ENCODE measurements at regions not wholly inside any gene's neighbourhood (a gene's known extent, or its start where the extent isn't known, plus 50 kb on each side); places are given as distances from the start of the nearest gene placed in this dataset.

DNA sequence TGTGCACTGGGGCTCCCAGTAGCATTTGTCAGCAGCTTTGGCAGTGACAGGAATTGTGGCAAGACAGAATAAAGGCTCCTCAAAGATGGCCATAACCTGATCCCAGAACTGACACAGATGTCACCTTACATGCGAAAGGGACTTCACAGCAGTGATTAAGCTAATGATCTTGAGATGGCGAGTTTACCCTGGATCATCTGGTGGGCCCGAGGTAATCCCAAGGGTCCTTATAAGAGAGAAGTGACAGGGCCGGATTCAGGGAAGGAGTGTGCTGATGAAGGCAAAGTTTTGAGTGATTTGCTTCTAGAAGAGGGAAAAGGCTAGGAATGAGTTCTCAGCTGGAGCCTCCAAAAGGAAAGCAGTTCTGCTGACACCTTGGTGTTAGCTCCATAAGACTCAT lies 333.9 kb downstream of the LPIN1 start:
- Histone ChIP-seq H3K36me3 (no peaks in the 10 kb centered on the region), H3K4me1 (no peaks in the 10 kb centered on the region), H3K27me3 (no peaks in the 10 kb centered on the region), H3K9me3 (no peaks in the 10 kb centered on the region), H3K27ac (no peak overlapping the region), H3K4me3 (no peak overlapping the region)
- TF ChIP-seq POLR2A (IDR thresholded peaks at IDR 0.05): no peak
- no peak for TF ChIP-seq EP300 (IDR thresholded peaks at IDR 0.05)
- TF ChIP-seq, protein P1, sequence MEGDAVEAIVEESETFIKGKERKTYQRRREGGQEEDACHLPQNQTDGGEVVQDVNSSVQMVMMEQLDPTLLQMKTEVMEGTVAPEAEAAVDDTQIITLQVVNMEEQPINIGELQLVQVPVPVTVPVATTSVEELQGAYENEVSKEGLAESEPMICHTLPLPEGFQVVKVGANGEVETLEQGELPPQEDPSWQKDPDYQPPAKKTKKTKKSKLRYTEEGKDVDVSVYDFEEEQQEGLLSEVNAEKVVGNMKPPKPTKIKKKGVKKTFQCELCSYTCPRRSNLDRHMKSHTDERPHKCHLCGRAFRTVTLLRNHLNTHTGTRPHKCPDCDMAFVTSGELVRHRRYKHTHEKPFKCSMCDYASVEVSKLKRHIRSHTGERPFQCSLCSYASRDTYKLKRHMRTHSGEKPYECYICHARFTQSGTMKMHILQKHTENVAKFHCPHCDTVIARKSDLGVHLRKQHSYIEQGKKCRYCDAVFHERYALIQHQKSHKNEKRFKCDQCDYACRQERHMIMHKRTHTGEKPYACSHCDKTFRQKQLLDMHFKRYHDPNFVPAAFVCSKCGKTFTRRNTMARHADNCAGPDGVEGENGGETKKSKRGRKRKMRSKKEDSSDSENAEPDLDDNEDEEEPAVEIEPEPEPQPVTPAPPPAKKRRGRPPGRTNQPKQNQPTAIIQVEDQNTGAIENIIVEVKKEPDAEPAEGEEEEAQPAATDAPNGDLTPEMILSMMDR (IDR thresholded peaks at IDR 0.05): no peak
- no peak for DNase-seq (ENCODE audit: low spot score in 2 of 2)
- WGBS, 2 donors: 90% methylated on average over 4 of the region's 4 CpGs

DNA sequence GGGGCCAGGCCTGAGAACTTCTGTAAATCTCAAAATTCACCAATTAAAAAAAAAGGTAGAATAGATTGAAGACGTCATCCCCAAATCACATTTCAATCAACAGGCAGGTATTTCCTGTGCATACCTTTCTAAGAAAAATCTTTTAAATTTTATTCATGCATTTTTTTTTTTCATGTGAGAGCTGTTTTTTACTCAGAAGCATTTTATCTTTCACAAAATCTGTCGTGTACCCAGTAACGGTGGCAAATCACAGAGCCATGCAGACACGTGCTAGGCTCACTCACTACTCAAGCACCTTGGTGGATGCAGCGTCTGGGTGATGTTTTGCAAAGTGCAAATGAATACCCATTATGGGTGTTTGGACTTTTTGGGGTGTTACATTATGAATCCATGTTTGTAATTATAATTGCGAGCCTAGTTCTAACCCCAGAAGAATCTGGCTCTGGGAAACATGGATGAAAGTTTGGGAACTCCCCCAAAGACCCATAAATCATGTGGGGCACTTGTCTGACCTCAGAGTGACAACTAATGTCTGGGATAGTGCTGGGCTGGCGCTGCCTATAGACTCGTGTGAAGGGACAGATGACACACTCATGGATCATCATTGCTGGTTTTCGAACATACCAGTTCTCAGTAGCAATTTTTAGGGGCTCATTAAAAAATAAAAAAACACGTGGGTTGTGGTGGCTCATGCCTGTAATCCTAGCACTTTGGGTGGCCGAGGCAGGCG lies 335.2 kb downstream of the LPIN1 start:
- H3K27me3 ChIP-seq: no peaks in the 10 kb centered on the region
- H3K36me3 ChIP-seq: no peaks in the 10 kb centered on the region
- no peaks in the 10 kb centered on the region for H3K4me1 ChIP-seq
- WGBS, 2 donors: 84% methylated on average over 12 of the region's 12 CpGs
- no peak overlapping the region for H3K27ac ChIP-seq
- no peak for DNase-seq (ENCODE audit: low spot score in 2 of 2)
- TF ChIP-seq EP300 (IDR thresholded peaks at IDR 0.05) (no peak), POLR2A (IDR thresholded peaks at IDR 0.05) (no peak)
- TF ChIP-seq, protein P1 (IDR thresholded peaks at IDR 0.05): no peak
- H3K4me3 ChIP-seq: no peak overlapping the region
- H3K9me3 ChIP-seq: no peaks in the 10 kb centered on the region

DNA sequence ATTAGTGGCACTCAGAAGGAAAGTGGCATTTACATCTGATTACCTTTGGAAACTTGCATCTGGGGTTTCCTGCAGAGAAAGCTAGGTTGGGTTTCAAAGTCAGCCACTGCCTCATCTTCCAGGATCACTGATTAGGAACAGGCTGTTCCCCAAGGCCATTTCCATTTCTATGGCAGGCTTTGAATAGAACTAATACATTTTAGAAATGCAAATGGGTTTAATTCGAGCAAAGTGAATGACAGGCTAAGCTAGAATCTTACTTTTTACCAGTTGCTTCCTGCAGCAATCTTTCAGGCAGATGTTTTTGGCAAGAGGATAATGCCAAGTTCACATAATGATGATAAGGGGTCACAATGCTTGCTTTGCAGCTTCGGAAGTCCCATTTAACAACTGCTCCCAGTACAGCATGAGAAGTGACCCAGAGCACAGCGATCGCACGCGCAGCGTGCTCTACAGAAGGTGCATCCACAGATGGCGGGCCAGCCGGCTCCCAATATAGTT lies 336.7 kb downstream of the LPIN1 start:
- no peak overlapping the region for H3K27ac ChIP-seq
- TF ChIP-seq, protein P1 (IDR thresholded peaks at IDR 0.05): no peak
- TF ChIP-seq POLR2A (IDR thresholded peaks at IDR 0.05) (no peak), EP300 (IDR thresholded peaks at IDR 0.05) (no peak)
- no peaks in the 10 kb centered on the region for H3K9me3 ChIP-seq
- no peak overlapping the region for H3K4me3 ChIP-seq
- no peak for DNase-seq (ENCODE audit: low spot score in 2 of 2)
- no peaks in the 10 kb centered on the region for H3K4me1 ChIP-seq
- no peaks in the 10 kb centered on the region for H3K36me3 ChIP-seq
- no peaks in the 10 kb centered on the region for H3K27me3 ChIP-seq
- 59 to 65% methylated on average over 9 of the region's 9 CpGs for WGBS, 2 donors

DNA sequence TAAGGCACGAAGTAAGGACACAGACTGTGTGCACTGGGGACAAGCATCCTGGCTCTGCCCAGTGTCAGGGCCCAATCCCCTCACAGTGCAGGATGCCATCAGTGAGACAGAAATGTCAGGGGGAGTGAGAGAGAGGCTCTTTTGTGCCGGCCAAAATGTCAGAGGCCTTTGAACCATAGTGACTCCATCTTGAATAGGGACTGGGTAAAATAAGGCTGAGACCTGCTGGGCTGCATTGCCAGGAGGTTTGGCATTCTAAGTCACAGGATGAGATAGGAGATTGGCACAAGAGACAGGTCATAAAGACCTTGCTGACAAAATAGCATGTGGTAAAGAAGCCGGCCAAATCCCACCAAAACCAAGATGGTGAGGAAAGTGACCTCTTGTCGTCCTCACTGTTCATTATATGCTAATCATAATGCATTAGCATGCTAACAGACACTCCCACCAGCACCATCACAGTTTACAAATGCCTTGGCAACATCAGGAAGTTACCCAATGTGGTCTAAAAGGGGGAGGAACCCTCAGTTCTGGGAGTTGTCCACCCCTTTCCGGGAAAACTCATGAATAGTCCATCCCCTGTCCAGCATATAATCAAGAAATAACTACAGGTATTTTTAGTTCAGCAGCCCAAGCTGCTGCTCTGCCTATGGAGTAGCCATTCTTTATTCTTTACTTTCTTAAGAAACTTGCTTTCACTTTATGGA lies 337.4 kb downstream of the LPIN1 start:
- DNase-seq (ENCODE audit: low spot score in 2 of 2): no peak
- Histone ChIP-seq H3K4me1 (no peaks in the 10 kb centered on the region), H3K27ac (no peak overlapping the region), H3K27me3 (no peaks in the 10 kb centered on the region), H3K4me3 (no peak overlapping the region), H3K36me3 (no peaks in the 10 kb centered on the region), H3K9me3 (no peaks in the 10 kb centered on the region)
- TF ChIP-seq, protein P1 (IDR thresholded peaks at IDR 0.05): no peak
- TF ChIP-seq EP300 (IDR thresholded peaks at IDR 0.05): no peak
- no peak for TF ChIP-seq POLR2A (IDR thresholded peaks at IDR 0.05)
- WGBS, 2 donors: 76 to 80% methylated on average over 5 of the region's 5 CpGs

DNA sequence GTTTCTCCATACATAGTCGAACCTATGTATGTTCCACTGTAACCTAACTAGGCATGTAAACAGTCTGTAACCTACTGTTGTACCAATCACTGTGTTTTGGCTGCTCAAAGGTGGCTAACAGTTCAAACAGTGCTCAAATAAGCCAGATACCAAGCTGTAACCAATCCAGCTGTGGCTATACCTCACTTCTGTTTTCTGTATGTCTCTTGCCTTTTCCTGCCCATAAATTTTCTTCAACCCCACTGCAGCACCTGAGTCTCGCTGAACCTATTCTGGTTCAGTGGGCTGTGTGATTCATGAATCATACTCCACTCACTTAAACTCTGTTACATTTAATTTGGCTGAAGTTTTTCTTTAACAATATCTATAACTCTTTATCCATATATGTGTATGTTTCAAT lies 340.7 kb downstream of the LPIN1 start:
- WGBS, 2 donors: 83 to 96% methylated on average over 2 of the region's 2 CpGs
- H3K36me3 ChIP-seq: no peaks in the 10 kb centered on the region
- TF ChIP-seq POLR2A (IDR thresholded peaks at IDR 0.05) (no peak), EP300 (IDR thresholded peaks at IDR 0.05) (no peak)
- TF ChIP-seq, protein P1 (IDR thresholded peaks at IDR 0.05): no peak

More for the DNA sequence above, 340.7 kb downstream of the LPIN1 start:
- DNase-seq (ENCODE audit: low spot score in 2 of 2): no peak
- no peak overlapping the region for H3K27ac ChIP-seq
- H3K27me3 ChIP-seq: no peaks in the 10 kb centered on the region
- H3K9me3 ChIP-seq: no peaks in the 10 kb centered on the region
- H3K4me1 ChIP-seq: no peaks in the 10 kb centered on the region
- no peak overlapping the region for H3K4me3 ChIP-seq

Measured in tibial nerve (tissue), 4 donors.